ENCODE measurements at regions not wholly inside any gene's neighbourhood (a gene's known extent, or its start where the extent isn't known, plus 50 kb on each side); places are given as distances from the start of the nearest gene placed in this dataset.
"Not testable (repeated sequence)": the region's sequence is repeated elsewhere in the genome, so short reads cannot be mapped to it uniquely, and the experiment has no call there.

- H3K4me3 ChIP-seq; DNase-seq (ENCODE audit: low read depth in 1 of 2, low spot score in 1 of 2); H3K4me1 ChIP-seq; ATAC-seq; H3K27ac ChIP-seq; H3K4me2 ChIP-seq; FAIRE-seq; H3K9me3 ChIP-seq; POLR2A ChIA-PET: not testable (repeated sequence)
- WGBS (ENCODE audit: missing lambda C conversion rate), result 28% methylated on average over 3 of the region's 3 CpGs
- peak; percentile 14; the same call in 1 of the 2 replicates for TF ChIP-seq ZC3H11A (IDR thresholded peaks at IDR 0.05)
- CTCF ChIA-PET, result interaction anchor here (0.9 kb wide), 1 partner anchor 16 kb away, joined by 3 read pairs; no protein-coding TSS in a partner anchor
Observed at GRCh38 chr5:163280897-163281296, 156.5 kb upstream of the CCNG1 start.

DNA sequence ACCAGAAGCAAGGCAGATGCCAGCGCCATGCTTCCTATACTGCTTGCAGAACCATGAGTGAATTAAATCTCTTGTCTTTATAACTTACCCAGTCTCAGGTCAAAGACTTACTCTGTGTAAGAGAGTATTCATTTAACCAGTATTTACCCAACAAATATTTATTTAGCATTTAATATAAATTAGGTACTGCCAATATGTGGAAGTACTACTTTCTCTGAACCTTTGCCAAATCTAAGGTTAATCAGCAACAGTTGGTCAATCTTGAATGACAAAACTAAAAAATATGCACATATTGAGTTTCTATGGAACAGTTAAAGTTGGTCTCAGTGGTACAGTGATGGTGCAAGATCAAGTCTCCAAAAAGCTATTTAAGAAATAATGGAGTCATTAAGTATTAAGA, 155.9 kb upstream of the CCNG1 start:
- Histone ChIP-seq H3K4me1 (no peaks in the 10 kb centered on the region), H3K9me3 (no peaks in the 10 kb centered on the region), H3K4me3 (no peak overlapping the region), H3K27ac (no peak overlapping the region), H3K4me2 (no peak overlapping the region)
- CTCF ChIA-PET, result interaction anchor here (0.9 kb wide), 1 partner anchor 16 kb away, joined by 3 read pairs; no protein-coding TSS in a partner anchor
- DNase-seq (ENCODE audit: low read depth in 1 of 2, low spot score in 1 of 2), result no peak
- FAIRE-seq, result no peak
- WGBS (ENCODE audit: missing lambda C conversion rate), result 88% methylated on average over 1 of the region's 1 CpG
- POLR2A ChIA-PET, result no interaction called here
- TF ChIP-seq NFE2L2 (conservative IDR thresholded peaks at IDR 0.05; ENCODE audit: low read length), result no peak
- TF ChIP-seq, protein P1, sequence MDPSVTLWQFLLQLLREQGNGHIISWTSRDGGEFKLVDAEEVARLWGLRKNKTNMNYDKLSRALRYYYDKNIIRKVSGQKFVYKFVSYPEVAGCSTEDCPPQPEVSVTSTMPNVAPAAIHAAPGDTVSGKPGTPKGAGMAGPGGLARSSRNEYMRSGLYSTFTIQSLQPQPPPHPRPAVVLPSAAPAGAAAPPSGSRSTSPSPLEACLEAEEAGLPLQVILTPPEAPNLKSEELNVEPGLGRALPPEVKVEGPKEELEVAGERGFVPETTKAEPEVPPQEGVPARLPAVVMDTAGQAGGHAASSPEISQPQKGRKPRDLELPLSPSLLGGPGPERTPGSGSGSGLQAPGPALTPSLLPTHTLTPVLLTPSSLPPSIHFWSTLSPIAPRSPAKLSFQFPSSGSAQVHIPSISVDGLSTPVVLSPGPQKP (IDR thresholded peaks at IDR 0.05; ENCODE audit: low read depth, low read length), result no peak
- TF ChIP-seq RARB (CRISPR knock-in tag; IDR thresholded peaks at IDR 0.05), result no peak
- TF ChIP-seq POLR2AphosphoS2 (conservative IDR thresholded peaks at IDR 0.05; ENCODE audit: low read length), result no peak
- TF ChIP-seq CBX8 (IDR thresholded peaks at IDR 0.05), result no peak
- TF ChIP-seq HMGXB4 (CRISPR knock-in tag; IDR thresholded peaks at IDR 0.05; ENCODE audit: borderline replicate concordance), result no peak
- no peak for TF ChIP-seq CEBPB (IDR thresholded peaks at IDR 0.05)
- TF ChIP-seq EHF (CRISPR knock-in tag; IDR thresholded peaks at IDR 0.05), result no peak
- TF ChIP-seq JUN (IDR thresholded peaks at IDR 0.05), result no peak
- TF ChIP-seq KDM5A (IDR thresholded peaks at IDR 0.05), result no peak
- no peak for TF ChIP-seq PHF8 (IDR thresholded peaks at IDR 0.05; ENCODE audit: borderline replicate concordance, low read depth)
- no peak for TF ChIP-seq MAZ (IDR thresholded peaks at IDR 0.05; ENCODE audit: borderline replicate concordance, low read depth, low read length)
- TF ChIP-seq CBX2 (IDR thresholded peaks at IDR 0.05; ENCODE audit: borderline replicate concordance, low read depth), result no peak
- no peak for TF ChIP-seq RAD21 (conservative IDR thresholded peaks at IDR 0.05 in 1 of 2, IDR thresholded peaks at IDR 0.05 in 1 of 2)
- ATAC-seq, result no peak

DNA sequence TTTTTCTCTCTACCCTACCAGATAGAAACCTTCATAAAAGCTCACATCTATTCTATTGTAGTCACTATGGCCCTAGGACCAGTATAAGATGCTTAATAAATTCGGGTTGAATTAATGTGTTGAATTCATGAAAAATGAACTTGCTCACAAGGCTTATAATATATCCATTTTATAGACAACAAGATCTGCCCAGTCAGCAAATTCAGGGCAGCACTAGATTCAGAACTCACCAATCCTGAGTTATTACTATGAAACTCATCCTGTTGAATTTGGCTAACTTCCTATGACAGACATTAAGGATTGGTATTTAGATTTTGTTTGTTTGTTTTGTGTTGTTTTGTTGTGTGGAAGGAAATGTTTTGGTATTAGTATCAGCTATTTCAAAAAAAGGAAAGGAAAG, 143.6 kb upstream of the CCNG1 start:
- POLR2A ChIA-PET, result no interaction called here
- TF ChIP-seq BHLHE40 (IDR thresholded peaks at IDR 0.05; ENCODE audit: low read depth, low read length), result no peak
- TF ChIP-seq BCL3 (IDR thresholded peaks at IDR 0.05), result no peak
- no peak for TF ChIP-seq HEYL (CRISPR knock-in tag; IDR thresholded peaks at IDR 0.05)
- TF ChIP-seq, protein P2, sequence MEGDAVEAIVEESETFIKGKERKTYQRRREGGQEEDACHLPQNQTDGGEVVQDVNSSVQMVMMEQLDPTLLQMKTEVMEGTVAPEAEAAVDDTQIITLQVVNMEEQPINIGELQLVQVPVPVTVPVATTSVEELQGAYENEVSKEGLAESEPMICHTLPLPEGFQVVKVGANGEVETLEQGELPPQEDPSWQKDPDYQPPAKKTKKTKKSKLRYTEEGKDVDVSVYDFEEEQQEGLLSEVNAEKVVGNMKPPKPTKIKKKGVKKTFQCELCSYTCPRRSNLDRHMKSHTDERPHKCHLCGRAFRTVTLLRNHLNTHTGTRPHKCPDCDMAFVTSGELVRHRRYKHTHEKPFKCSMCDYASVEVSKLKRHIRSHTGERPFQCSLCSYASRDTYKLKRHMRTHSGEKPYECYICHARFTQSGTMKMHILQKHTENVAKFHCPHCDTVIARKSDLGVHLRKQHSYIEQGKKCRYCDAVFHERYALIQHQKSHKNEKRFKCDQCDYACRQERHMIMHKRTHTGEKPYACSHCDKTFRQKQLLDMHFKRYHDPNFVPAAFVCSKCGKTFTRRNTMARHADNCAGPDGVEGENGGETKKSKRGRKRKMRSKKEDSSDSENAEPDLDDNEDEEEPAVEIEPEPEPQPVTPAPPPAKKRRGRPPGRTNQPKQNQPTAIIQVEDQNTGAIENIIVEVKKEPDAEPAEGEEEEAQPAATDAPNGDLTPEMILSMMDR (IDR thresholded peaks at IDR 0.05), result no peak
- no peak for TF ChIP-seq REST (IDR thresholded peaks at IDR 0.05)
- TF ChIP-seq MAFK (IDR thresholded peaks at IDR 0.05; ENCODE audit: partially characterized antibody), result peak; percentile 97
- no peak for TF ChIP-seq RAD21 (conservative IDR thresholded peaks at IDR 0.05 in 1 of 2, IDR thresholded peaks at IDR 0.05 in 1 of 2)
- H3K4me1 ChIP-seq, result no peaks in the 10 kb centered on the region
- no peak overlapping the region for H3K4me3 ChIP-seq
- ATAC-seq, result no peak
- CTCF ChIA-PET, result interaction anchor here (1.1 kb wide), 1 partner anchor 12 kb away, joined by 3 read pairs; no protein-coding TSS in a partner anchor
- no peak overlapping the region for H3K27ac ChIP-seq
- no peak overlapping the region for H3K4me2 ChIP-seq
- DNase-seq (ENCODE audit: low read depth in 1 of 2, low spot score in 1 of 2), result no peak
- WGBS (ENCODE audit: missing lambda C conversion rate), result 4% methylated on average over 1 of the region's 1 CpG
- FAIRE-seq, result no peak
- H3K9me3 ChIP-seq, result no peaks in the 10 kb centered on the region
